Subcutaneous abdominal adipose tissue (tissue), 5 donors: ENCODE measurements at regions not wholly inside any gene's neighbourhood (a gene's known extent, or its start where the extent isn't known, plus 50 kb on each side); places are given as distances from the start of the nearest gene placed in this dataset.

Experiments used
- H3K27ac ChIP-seq: one replicate; pipeline ENCODE4 v1.7.0; 2013; ENCODE audit warnings: low read depth, mild to moderate bottlenecking, inconsistent platforms, low read length, moderate library complexity
- H3K27me3 ChIP-seq, 5 donors: one replicate each; pipeline ENCODE4 v1.7.0; 2013; ENCODE audit warnings: low read length in 5 of 5, inconsistent platforms in 1 of 5; ENCODE audit not compliant: control insufficient read depth in 5 of 5, insufficient read depth in 4 of 5
- H3K36me3 ChIP-seq, 5 donors: one replicate each; pipeline ENCODE4 v1.7.0; 2013; ENCODE audit warnings: low read length in 5 of 5; ENCODE audit not compliant: control insufficient read depth in 5 of 5, insufficient read depth in 5 of 5
- H3K4me1 ChIP-seq, 5 donors: one replicate each; pipeline ENCODE4 v1.7.0; 2013; ENCODE audit warnings: low read length in 5 of 5, mild to moderate bottlenecking in 3 of 5, moderate library complexity in 1 of 5; ENCODE audit not compliant: control insufficient read depth in 5 of 5, insufficient read depth in 5 of 5
- H3K4me3 ChIP-seq, 5 donors: one replicate each; pipeline ENCODE4 v1.7.0; 2013; ENCODE audit warnings: low read length in 5 of 5, low read depth in 1 of 5
- H3K9ac ChIP-seq, 5 donors: one replicate each; pipeline ENCODE4 v1.7.0; 2013; ENCODE audit warnings: low read length in 5 of 5, mild to moderate bottlenecking in 4 of 5, moderate library complexity in 3 of 5
- H3K9me3 ChIP-seq, 5 donors: one replicate each; pipeline ENCODE4 v1.7.0; 2013; ENCODE audit warnings: low read length in 5 of 5; ENCODE audit not compliant: control insufficient read depth in 5 of 5
- donor health status: healthy.
- donor health status: healthy.
- donor health status: healthy.
- donor health status: healthy.
- donor health status: healthy.

- no peaks in the 10 kb centered on the region for H3K36me3 ChIP-seq
- no peak overlapping the region for H3K4me3 ChIP-seq
- peaks cover 0 to 7% (median 0%) of the 10 kb centered on the region in 5 donors for H3K4me1 ChIP-seq
- H3K9me3 ChIP-seq: no peaks in the 10 kb centered on the region
- no peak overlapping the region for H3K27ac ChIP-seq
- H3K9ac ChIP-seq: no peak overlapping the region
- no peaks in the 10 kb centered on the region for H3K27me3 ChIP-seq
Observed at GRCh38 chr7:54864663-54865062, 105.7 kb upstream of the SEC61G start.

GRCh38 chr7:54869523-54869922 is 110.5 kb upstream of the SEC61G start:
- H3K4me1 ChIP-seq: no peaks in the 10 kb centered on the region
- H3K36me3 ChIP-seq: no peaks in the 10 kb centered on the region
- H3K4me3 ChIP-seq: no peak overlapping the region
- H3K9me3 ChIP-seq: no peaks in the 10 kb centered on the region
- H3K27ac ChIP-seq: no peak overlapping the region
- H3K9ac ChIP-seq: no peak overlapping the region
- no peaks in the 10 kb centered on the region for H3K27me3 ChIP-seq

GRCh38 chr7:54874804-54875203 is 115.8 kb upstream of the SEC61G start:
- no peaks in the 10 kb centered on the region for H3K9me3 ChIP-seq
- H3K27ac ChIP-seq: no peak overlapping the region
- no peak overlapping the region for H3K4me3 ChIP-seq
- H3K4me1 ChIP-seq: peaks cover 0 to 5% (median 0%) of the 10 kb centered on the region in 5 donors
- H3K9ac ChIP-seq: no peak overlapping the region
- H3K36me3 ChIP-seq: no peaks in the 10 kb centered on the region
- no peaks in the 10 kb centered on the region for H3K27me3 ChIP-seq

GRCh38 chr7:54877683-54878082 is 118.7 kb upstream of the SEC61G start:
- Histone ChIP-seq H3K27ac (no peak overlapping the region), H3K27me3 (no peaks in the 10 kb centered on the region), H3K9ac (no peak overlapping the region), H3K4me1 (peaks cover 0 to 21% (median 11%) of the 10 kb centered on the region in 5 donors), H3K4me3 (no peak overlapping the region), H3K36me3 (no peaks in the 10 kb centered on the region), H3K9me3 (no peaks in the 10 kb centered on the region)

GRCh38 chr7:54878339-54878738 is 119.3 kb upstream of the SEC61G start:
- Histone ChIP-seq H3K27me3 (no peaks in the 10 kb centered on the region), H3K27ac (no peak overlapping the region), H3K9me3 (no peaks in the 10 kb centered on the region), H3K9ac (no peak overlapping the region), H3K4me3 (no peak overlapping the region), H3K36me3 (no peaks in the 10 kb centered on the region), H3K4me1 (peaks cover 0 to 28% (median 17%) of the 10 kb centered on the region in 5 donors)

GRCh38 chr7:54879776-54880175 is 120.8 kb upstream of the SEC61G start:
- H3K27ac ChIP-seq: no peak overlapping the region
- H3K27me3 ChIP-seq: no peaks in the 10 kb centered on the region
- no peaks in the 10 kb centered on the region for H3K9me3 ChIP-seq
- H3K36me3 ChIP-seq: no peaks in the 10 kb centered on the region
- no peak overlapping the region for H3K4me3 ChIP-seq
- H3K9ac ChIP-seq: no peak overlapping the region
- peaks cover 0 to 35% (median 18%) of the 10 kb centered on the region in 5 donors for H3K4me1 ChIP-seq

GRCh38 chr7:54880326-54880989 is 121.4 kb upstream of the SEC61G start:
- Histone ChIP-seq H3K4me3 (no peak overlapping the region), H3K4me1 (peaks cover 0 to 35% (median 18%) of the 10 kb centered on the region in 5 donors), H3K27me3 (no peaks in the 10 kb centered on the region), H3K9me3 (no peaks in the 10 kb centered on the region), H3K36me3 (no peaks in the 10 kb centered on the region), H3K27ac (no peak overlapping the region), H3K9ac (no peak overlapping the region)

GRCh38 chr7:54881816-54882520 is 123.0 kb upstream of the SEC61G start:
- H3K27me3 ChIP-seq: no peaks in the 10 kb centered on the region
- H3K36me3 ChIP-seq: no peaks in the 10 kb centered on the region

GRCh38 chr7:54882694-54883093 is 123.7 kb upstream of the SEC61G start:
- H3K27me3 ChIP-seq: no peaks in the 10 kb centered on the region
- peak overlapping the region; percentile 78 for H3K27ac ChIP-seq
- peaks cover 0 to 35% (median 18%) of the 10 kb centered on the region in 5 donors for H3K4me1 ChIP-seq
- no peak overlapping the region for H3K4me3 ChIP-seq
- peak overlapping the region in 1 of 5 donors; percentile 4 for H3K9ac ChIP-seq
- H3K9me3 ChIP-seq: no peaks in the 10 kb centered on the region
- H3K36me3 ChIP-seq: no peaks in the 10 kb centered on the region

More at GRCh38 chr7:54881816-54882520, 123.0 kb upstream of the SEC61G start:
- Histone ChIP-seq H3K4me1 (peaks cover 0 to 35% (median 18%) of the 10 kb centered on the region in 5 donors), H3K9ac (no peak overlapping the region), H3K27ac (peak overlapping the region; percentile 78), H3K4me3 (no peak overlapping the region), H3K9me3 (no peaks in the 10 kb centered on the region)

GRCh38 chr7:54883576-54883975 is 124.6 kb upstream of the SEC61G start:
- H3K9me3 ChIP-seq: no peaks in the 10 kb centered on the region
- peak overlapping the region; percentile 78 for H3K27ac ChIP-seq
- H3K4me3 ChIP-seq: no peak overlapping the region
- peaks cover 0 to 40% (median 22%) of the 10 kb centered on the region in 5 donors for H3K4me1 ChIP-seq
- peaks cover 0 to 4% (median 0%) of the 10 kb centered on the region in 5 donors for H3K27me3 ChIP-seq
- no peak overlapping the region for H3K9ac ChIP-seq
- no peaks in the 10 kb centered on the region for H3K36me3 ChIP-seq
